Chondrocyte (in vitro differentiated cells): ENCODE measurements at regions not wholly inside any gene's neighbourhood (a gene's known extent, or its start where the extent isn't known, plus 50 kb on each side); places are given as distances from the start of the nearest gene placed in this dataset.

Experiments used
- DNase-seq: peaks from one replicate; pipeline ENCODE4 v3.0.0; 2021; ENCODE audit warnings: mixed read lengths, low spot score
- H3K27ac Mint-ChIP-seq: one replicate; pipeline ENCODE4 v1.8.0; 2021; ENCODE audit warnings: mild to moderate bottlenecking, moderate library complexity, mixed read lengths; ENCODE audit not compliant: unreplicated experiment
- H3K27me3 Mint-ChIP-seq: 2 replicates; pipeline ENCODE4 v1.8.0; 2021; ENCODE audit warnings: low read depth, mixed read lengths
- H3K36me3 Mint-ChIP-seq: 2 replicates; pipeline ENCODE4 v1.8.0; 2021; ENCODE audit warnings: low read depth, mixed read lengths
- H3K4me1 Mint-ChIP-seq: 2 replicates; pipeline ENCODE4 v1.8.0; 2021; ENCODE audit warnings: low read depth, mild to moderate bottlenecking, mixed read lengths
- H3K4me3 Mint-ChIP-seq: one replicate; pipeline ENCODE4 v1.8.0; 2021; ENCODE audit warnings: mild to moderate bottlenecking, moderate library complexity, mixed read lengths; ENCODE audit not compliant: unreplicated experiment
- H3K9me3 Mint-ChIP-seq: 2 replicates; pipeline ENCODE4 v1.8.0; 2021; ENCODE audit warnings: low read depth, mixed read lengths
- CTCF ChIP-seq: fragments of 200-600 bp; sonication (generic); IDR thresholded peaks from 2 replicates; pipeline ENCODE4 v1.5.0; 2021; ENCODE audit warnings: antibody characterized with exemption, mild to moderate bottlenecking, moderate library complexity

- Mint-ChIP-seq H3K27me3 (peaks cover 5% of the 10 kb centered on the region), H3K4me3 (no peak overlapping the region), H3K9me3 (peaks cover 7% of the 10 kb centered on the region), H3K27ac (no peak overlapping the region), H3K4me1 (no peaks in the 10 kb centered on the region), H3K36me3 (no peaks in the 10 kb centered on the region)
- TF ChIP-seq CTCF, result no peak
- no peak for DNase-seq
Measured at GRCh38 chr1:4599521-4599920, 54.9 kb upstream of the AJAP1 start.

GRCh38 chr1:4599951-4600481 is 54.4 kb upstream of the AJAP1 start:
- no peaks in the 10 kb centered on the region for H3K4me1 Mint-ChIP-seq
- H3K27me3 Mint-ChIP-seq, result peaks cover 5% of the 10 kb centered on the region
- no peak overlapping the region for H3K4me3 Mint-ChIP-seq
- H3K27ac Mint-ChIP-seq, result no peak overlapping the region
- peaks cover 7% of the 10 kb centered on the region for H3K9me3 Mint-ChIP-seq
- DNase-seq, result no peak
- no peak for TF ChIP-seq CTCF
- H3K36me3 Mint-ChIP-seq, result no peaks in the 10 kb centered on the region

- H3K4me3 Mint-ChIP-seq, result no peak overlapping the region
- no peak overlapping the region for H3K27ac Mint-ChIP-seq
- H3K36me3 Mint-ChIP-seq, result no peaks in the 10 kb centered on the region
- no peak for DNase-seq
- TF ChIP-seq CTCF, result no peak
- peaks cover 5% of the 10 kb centered on the region for H3K27me3 Mint-ChIP-seq
- H3K4me1 Mint-ChIP-seq, result no peaks in the 10 kb centered on the region
- peaks cover 12% of the 10 kb centered on the region for H3K9me3 Mint-ChIP-seq
Measured at GRCh38 chr1:4600615-4601460, 53.6 kb upstream of the AJAP1 start.

- no peaks in the 10 kb centered on the region for H3K36me3 Mint-ChIP-seq
- H3K4me3 Mint-ChIP-seq, result no peak overlapping the region
- no peaks in the 10 kb centered on the region for H3K4me1 Mint-ChIP-seq
- no peak overlapping the region for H3K27ac Mint-ChIP-seq
- DNase-seq, result no peak
- H3K27me3 Mint-ChIP-seq, result peaks cover 5% of the 10 kb centered on the region
- no peak for TF ChIP-seq CTCF
- peaks cover 18% of the 10 kb centered on the region for H3K9me3 Mint-ChIP-seq
Measured at GRCh38 chr1:4601941-4602340, 52.5 kb upstream of the AJAP1 start.

- Mint-ChIP-seq H3K9me3 (peaks cover 15% of the 10 kb centered on the region), H3K4me3 (no peak overlapping the region), H3K27me3 (peaks cover 5% of the 10 kb centered on the region), H3K4me1 (no peaks in the 10 kb centered on the region), H3K27ac (no peak overlapping the region), H3K36me3 (no peaks in the 10 kb centered on the region)
- no peak for TF ChIP-seq CTCF
- DNase-seq, result no peak
Measured at GRCh38 chr1:4602462-4603294, 51.7 kb upstream of the AJAP1 start.
